ENCODE measurements at regions not wholly inside any gene's neighbourhood (a gene's known extent, or its start where the extent isn't known, plus 50 kb on each side); places are given as distances from the start of the nearest gene placed in this dataset.
A peak's percentile ranks its signal among the peaks of the same experiment; 100 is the strongest.

DNA sequence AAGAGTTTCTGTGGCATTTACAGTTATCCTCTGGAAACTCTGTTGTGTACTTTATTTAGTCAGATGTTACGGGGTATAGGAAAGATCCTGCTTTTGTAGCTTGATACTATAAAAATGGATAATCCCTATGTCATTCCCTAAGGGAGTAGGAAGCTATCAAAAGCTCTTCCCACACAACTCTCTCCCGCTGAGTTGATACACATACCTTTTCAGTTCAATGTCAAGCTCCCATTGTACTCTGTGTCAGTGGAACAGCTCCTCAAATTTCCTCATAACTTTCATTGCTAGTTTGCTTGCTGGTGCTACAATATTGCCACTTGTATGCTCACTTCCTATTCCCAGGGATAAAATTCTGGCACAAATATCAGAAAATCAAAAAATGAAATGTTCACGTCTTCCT, 893.3 kb upstream of the GBE1 start:
- WGBS, 2 donors, result 67 to 78% methylated on average over 3 of the region's 3 CpGs
- Histone ChIP-seq H3K9me3 (no peaks in the 10 kb centered on the region), H3K27ac (no peak overlapping the region), H3K27me3 (no peaks in the 10 kb centered on the region), H3K4me3 (no peak overlapping the region), H3K36me3 (no peaks in the 10 kb centered on the region), H3K4me1 (no peaks in the 10 kb centered on the region)
- DNase-seq (no peak), ATAC-seq (no peak), FAIRE-seq (no peak)
- TF ChIP-seq, protein P1, sequence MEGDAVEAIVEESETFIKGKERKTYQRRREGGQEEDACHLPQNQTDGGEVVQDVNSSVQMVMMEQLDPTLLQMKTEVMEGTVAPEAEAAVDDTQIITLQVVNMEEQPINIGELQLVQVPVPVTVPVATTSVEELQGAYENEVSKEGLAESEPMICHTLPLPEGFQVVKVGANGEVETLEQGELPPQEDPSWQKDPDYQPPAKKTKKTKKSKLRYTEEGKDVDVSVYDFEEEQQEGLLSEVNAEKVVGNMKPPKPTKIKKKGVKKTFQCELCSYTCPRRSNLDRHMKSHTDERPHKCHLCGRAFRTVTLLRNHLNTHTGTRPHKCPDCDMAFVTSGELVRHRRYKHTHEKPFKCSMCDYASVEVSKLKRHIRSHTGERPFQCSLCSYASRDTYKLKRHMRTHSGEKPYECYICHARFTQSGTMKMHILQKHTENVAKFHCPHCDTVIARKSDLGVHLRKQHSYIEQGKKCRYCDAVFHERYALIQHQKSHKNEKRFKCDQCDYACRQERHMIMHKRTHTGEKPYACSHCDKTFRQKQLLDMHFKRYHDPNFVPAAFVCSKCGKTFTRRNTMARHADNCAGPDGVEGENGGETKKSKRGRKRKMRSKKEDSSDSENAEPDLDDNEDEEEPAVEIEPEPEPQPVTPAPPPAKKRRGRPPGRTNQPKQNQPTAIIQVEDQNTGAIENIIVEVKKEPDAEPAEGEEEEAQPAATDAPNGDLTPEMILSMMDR (IDR thresholded peaks at IDR 0.05), result no peak
- intact Hi-C loops (cut with DNase I), result no loop called here

DNA sequence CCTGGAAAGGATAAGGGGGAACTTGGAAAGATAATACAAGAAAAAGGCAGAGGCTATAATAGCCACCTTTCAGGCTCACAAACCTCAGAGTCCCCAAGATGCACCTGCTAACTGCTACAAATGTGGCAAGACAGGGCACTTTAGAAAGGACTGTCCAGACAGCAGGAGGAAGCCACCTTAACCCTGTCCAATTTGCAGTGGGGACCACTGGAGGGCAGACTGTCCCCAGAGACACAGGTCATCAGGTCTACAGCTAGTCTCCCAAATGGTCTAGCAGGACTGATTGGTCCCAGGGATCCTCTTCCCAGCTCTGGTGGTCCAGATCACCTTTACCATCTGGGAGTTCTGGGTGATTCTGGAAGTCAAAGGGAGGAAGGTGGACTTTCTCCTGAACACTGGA, 882.5 kb upstream of the GBE1 start:
- DNase-seq (no peak), FAIRE-seq (no peak), ATAC-seq (peak in 3 of 4 donors; percentile 58 to 73 (median 59))
- TF ChIP-seq, protein P1 (IDR thresholded peaks at IDR 0.05), result no peak
- intact Hi-C loops (cut with DNase I), result no loop called here
- no peak overlapping the region for H3K27ac ChIP-seq
- no peaks in the 10 kb centered on the region for H3K4me1 ChIP-seq
- H3K4me3 ChIP-seq, result no peak overlapping the region
- H3K27me3 ChIP-seq, result no peaks in the 10 kb centered on the region
- H3K9me3 ChIP-seq, result no peaks in the 10 kb centered on the region
- no peaks in the 10 kb centered on the region for H3K36me3 ChIP-seq

DNA sequence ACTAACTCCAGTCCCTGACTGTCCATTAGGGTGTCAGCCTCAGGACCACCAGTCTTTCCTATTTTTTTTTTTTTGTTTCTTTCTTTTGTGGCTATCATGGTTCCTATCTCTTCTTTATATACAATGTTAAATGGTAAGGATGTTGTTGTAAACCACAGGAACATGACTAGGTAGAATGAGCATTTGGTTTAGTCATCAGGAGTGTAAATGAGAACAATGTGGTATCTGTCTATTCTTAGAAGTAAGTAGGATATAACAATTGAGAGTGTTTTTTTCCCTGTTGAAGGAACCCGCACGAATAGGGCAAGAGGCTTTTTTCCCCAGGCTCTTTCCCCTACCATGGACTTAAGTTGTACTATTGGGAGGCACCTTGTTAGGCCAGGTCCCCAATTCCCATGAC, 880.3 kb upstream of the GBE1 start:
- no peak overlapping the region for H3K4me3 ChIP-seq

DNA sequence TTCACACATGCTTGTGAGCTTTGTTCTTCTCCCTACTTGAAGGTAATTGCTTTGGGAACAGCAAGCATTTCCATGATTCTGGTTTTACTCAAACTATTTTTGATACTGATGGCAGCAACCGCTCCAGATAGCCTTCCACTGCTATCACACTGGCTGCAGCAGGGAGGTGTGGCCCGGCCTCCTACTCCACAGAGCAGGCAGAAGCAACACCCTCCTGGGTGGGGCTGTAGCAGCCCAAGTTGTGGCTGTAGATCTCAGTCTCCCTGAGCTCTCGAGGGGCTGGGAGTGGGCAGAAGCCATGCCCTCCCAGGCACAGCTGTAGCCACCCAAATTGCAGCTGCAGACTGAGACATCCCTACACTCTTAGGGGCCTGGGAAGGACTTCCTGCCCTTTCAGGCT, 878.8 kb upstream of the GBE1 start:
- H3K36me3 ChIP-seq, result no peaks in the 10 kb centered on the region
- 85 to 94% methylated on average over 3 of the region's 3 CpGs for WGBS, 2 donors
- no peaks in the 10 kb centered on the region for H3K9me3 ChIP-seq
- H3K27me3 ChIP-seq, result no peaks in the 10 kb centered on the region
- no peak for ATAC-seq
- DNase-seq, result peak in 1 of 6 donors; percentile 25
- no peak for FAIRE-seq
- TF ChIP-seq, protein P1 (IDR thresholded peaks at IDR 0.05), result no peak
- H3K4me1 ChIP-seq, result no peaks in the 10 kb centered on the region
- H3K27ac ChIP-seq, result no peak overlapping the region
- H3K4me3 ChIP-seq, result no peak overlapping the region
- intact Hi-C loops (cut with DNase I), result no loop called here

More for the DNA sequence above, 880.3 kb upstream of the GBE1 start:
- WGBS, 2 donors, result 96 to 97% methylated on average over 2 of the region's 2 CpGs
- DNase-seq (no peak), FAIRE-seq (no peak), ATAC-seq (no peak)
- H3K4me1 ChIP-seq, result no peaks in the 10 kb centered on the region
- TF ChIP-seq, protein P1 (IDR thresholded peaks at IDR 0.05), result no peak
- H3K27me3 ChIP-seq, result no peaks in the 10 kb centered on the region
- H3K27ac ChIP-seq, result no peak overlapping the region
- no peaks in the 10 kb centered on the region for H3K36me3 ChIP-seq
- H3K9me3 ChIP-seq, result no peaks in the 10 kb centered on the region
- intact Hi-C loops (cut with DNase I), result no loop called here

DNA sequence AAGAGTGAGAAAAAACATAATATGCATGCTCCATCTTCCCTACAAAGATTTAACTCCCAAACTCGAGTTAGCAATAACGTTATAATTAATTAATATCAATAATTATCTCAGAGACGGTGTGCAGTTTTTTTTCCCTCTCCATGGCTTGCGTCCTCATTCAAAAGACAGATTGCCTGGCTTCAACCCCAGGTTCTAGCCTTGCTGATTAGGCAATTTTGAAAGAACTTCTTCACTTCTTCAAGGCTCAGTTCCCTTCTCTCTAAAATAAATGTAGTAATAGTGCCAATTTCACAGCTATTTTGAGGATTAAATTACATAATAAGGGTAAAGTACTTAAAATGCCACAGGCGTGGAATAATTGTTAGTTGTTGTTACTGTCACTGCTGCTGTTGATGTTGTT, 876.1 kb upstream of the GBE1 start:
- DNase-seq, result no peak
- Histone ChIP-seq H3K27me3 (peaks cover 0 to 5% (median 0%) of the 10 kb centered on the region in 4 donors), H3K36me3 (no peaks in the 10 kb centered on the region), H3K9me3 (no peaks in the 10 kb centered on the region), H3K4me1 (no peaks in the 10 kb centered on the region), H3K4me3 (no peak overlapping the region), H3K27ac (no peak overlapping the region)
- TF ChIP-seq, protein P1 (IDR thresholded peaks at IDR 0.05), result no peak
- 57 to 73% methylated on average over 5 of the region's 5 CpGs for WGBS, 2 donors
- no peak for ATAC-seq
- intact Hi-C loops (cut with DNase I), result no loop called here
- FAIRE-seq, result no peak

All from pancreas (tissue), 10 donors.